ENCODE measurements at regions not wholly inside any gene's neighbourhood (a gene's known extent, or its start where the extent isn't known, plus 50 kb on each side); places are given as distances from the start of the nearest gene placed in this dataset.
A peak's percentile ranks its signal among the peaks of the same experiment; 100 is the strongest.

- peaks cover 7% of the 10 kb centered on the region for H3K4me1 Mint-ChIP-seq
- DNase-seq (ENCODE audit: low spot score), result peak; percentile 48
- H2AFZ ChIP-seq, result no peak overlapping the region
- peaks cover 8% of the 10 kb centered on the region for H3K27me3 Mint-ChIP-seq (ENCODE audit: insufficient read depth, low read depth, poor library complexity)
- H4K20me1 ChIP-seq (replicated peaks; ENCODE audit: insufficient read depth), result no peaks in the 10 kb centered on the region
- H3K27ac Mint-ChIP-seq, result no peak overlapping the region
- H3K36me3 ChIP-seq (ENCODE audit: insufficient read depth), result no peaks in the 10 kb centered on the region
- peaks cover 3% of the 10 kb centered on the region; the same call in 1 of the 3 replicates for H3K9me3 Mint-ChIP-seq
- no peaks in the 10 kb centered on the region for H3K9me2 ChIP-seq (ENCODE audit: insufficient read depth)
- no peaks in the 10 kb centered on the region for H3K4me1 ChIP-seq (ENCODE audit: insufficient read depth)
- H3K4me3 Mint-ChIP-seq, result no peak overlapping the region
- no peak overlapping the region for H3K4me2 ChIP-seq
- H3K27me3 ChIP-seq (ENCODE audit: insufficient read depth), result no peaks in the 10 kb centered on the region
- H3K79me2 ChIP-seq (replicated peaks; ENCODE audit: insufficient read depth), result no peaks in the 10 kb centered on the region
- no peak overlapping the region for H3K4me3 ChIP-seq
- TF ChIP-seq CTCF (conservative IDR thresholded peaks at IDR 0.05; ENCODE audit: low read depth in 2 of 2) (peak; percentile 27 to 63; a peak in 3 of 4 replicates), ZNF114 (CRISPR knock-in tag; IDR thresholded peaks at IDR 0.05) (no peak)
- no peak overlapping the region for H3K27ac ChIP-seq (ENCODE audit: low read depth)
- ATAC-seq, result no peak
- H3K36me3 Mint-ChIP-seq (ENCODE audit: low read depth), result no peaks in the 10 kb centered on the region
- H3F3A ChIP-seq (replicated peaks; ENCODE audit: low read depth), result no peaks in the 10 kb centered on the region
Measured at GRCh38 chr17:28247671-28248555, 71.1 kb upstream of the TMEM97 start.

DNA sequence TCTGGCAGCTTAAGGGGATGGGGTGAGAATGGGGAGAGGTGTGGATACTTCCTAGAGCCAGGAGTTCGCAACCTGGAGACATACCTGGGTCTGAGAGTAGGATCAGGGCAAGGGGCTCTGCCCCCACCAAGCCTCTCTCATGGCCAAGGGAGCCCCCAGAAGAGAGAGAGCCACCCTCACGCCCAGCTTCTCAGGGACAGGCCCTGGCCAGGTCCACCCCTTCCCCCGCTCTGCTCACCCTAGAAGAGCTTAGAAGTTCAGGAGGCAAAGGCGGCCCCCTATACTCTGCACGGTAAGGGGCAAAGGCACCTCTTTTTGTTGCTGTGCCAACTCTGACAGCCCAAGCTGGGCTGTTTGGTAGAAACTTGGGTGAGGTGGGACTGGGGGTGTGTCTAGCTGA, 69.3 kb upstream of the TMEM97 start:
- no peak overlapping the region for H3K4me3 Mint-ChIP-seq
- H3K27me3 Mint-ChIP-seq (ENCODE audit: insufficient read depth, low read depth, poor library complexity), result peaks cover 5% of the 10 kb centered on the region
- ATAC-seq (no peak), DNase-seq (ENCODE audit: low spot score) (no peak)
- Histone ChIP-seq H3K9me2 (ENCODE audit: insufficient read depth) (no peaks in the 10 kb centered on the region), H3K27ac (ENCODE audit: low read depth) (no peak overlapping the region), H4K20me1 (replicated peaks; ENCODE audit: insufficient read depth) (no peaks in the 10 kb centered on the region), H3K4me3 (no peak overlapping the region), H3K36me3 (ENCODE audit: insufficient read depth) (no peaks in the 10 kb centered on the region), H2AFZ (no peak overlapping the region), H3F3A (replicated peaks; ENCODE audit: low read depth) (no peaks in the 10 kb centered on the region), H3K4me1 (ENCODE audit: insufficient read depth) (no peaks in the 10 kb centered on the region), H3K4me2 (no peak overlapping the region), H3K79me2 (replicated peaks; ENCODE audit: insufficient read depth) (no peaks in the 10 kb centered on the region), H3K27me3 (ENCODE audit: insufficient read depth) (no peaks in the 10 kb centered on the region)
- peaks cover 3% of the 10 kb centered on the region; the same call in 1 of the 3 replicates for H3K9me3 Mint-ChIP-seq
- peaks cover 7% of the 10 kb centered on the region for H3K4me1 Mint-ChIP-seq
- no peak for TF ChIP-seq ZNF331 (CRISPR knock-in tag; IDR thresholded peaks at IDR 0.05; ENCODE audit: low read depth)
- TF ChIP-seq ETS1 (IDR thresholded peaks at IDR 0.05), result no peak
- no peak for TF ChIP-seq POLR2AphosphoS5 (IDR thresholded peaks at IDR 0.05; ENCODE audit: low read depth)
- no peak for TF ChIP-seq ZNF114 (CRISPR knock-in tag; IDR thresholded peaks at IDR 0.05)
- no peak for TF ChIP-seq NANOG (IDR thresholded peaks at IDR 0.05; ENCODE audit: borderline replicate concordance)
- no peaks in the 10 kb centered on the region for H3K36me3 Mint-ChIP-seq (ENCODE audit: low read depth)
- no peak overlapping the region for H3K27ac Mint-ChIP-seq

DNA sequence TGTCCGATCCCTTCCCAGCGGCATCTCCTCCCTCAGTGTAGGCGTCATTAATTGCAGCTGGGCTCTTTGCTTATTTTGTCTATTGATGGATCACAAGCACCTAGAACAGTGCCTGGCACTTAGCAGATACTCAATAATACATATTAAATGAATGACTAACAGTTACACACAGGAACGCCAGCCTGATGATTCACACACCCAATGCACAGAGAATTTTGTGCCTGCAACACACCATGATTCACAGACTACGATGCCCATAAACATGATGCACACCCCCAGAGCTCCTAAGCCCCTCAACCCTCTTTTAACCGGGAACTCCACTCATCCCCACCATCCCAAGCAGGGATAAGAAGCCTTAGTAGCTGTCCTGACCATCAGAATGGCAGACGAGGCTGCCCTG, 66.6 kb upstream of the TMEM97 start:
- H3K27ac ChIP-seq (ENCODE audit: low read depth), result no peak overlapping the region
- ATAC-seq, result no peak
- DNase-seq (ENCODE audit: low spot score), result no peak
- no peaks in the 10 kb centered on the region for H3K9me2 ChIP-seq (ENCODE audit: insufficient read depth)
- Mint-ChIP-seq H3K27ac (no peak overlapping the region), H3K36me3 (ENCODE audit: low read depth) (no peaks in the 10 kb centered on the region), H3K4me3 (no peak overlapping the region), H3K4me1 (peaks cover 7% of the 10 kb centered on the region), H3K27me3 (ENCODE audit: insufficient read depth, low read depth, poor library complexity) (peaks cover 5% of the 10 kb centered on the region), H3K9me3 (peaks cover 3% of the 10 kb centered on the region; the same call in 1 of the 3 replicates)
- H3K27me3 ChIP-seq (ENCODE audit: insufficient read depth), result no peaks in the 10 kb centered on the region
- no peaks in the 10 kb centered on the region for H3K36me3 ChIP-seq (ENCODE audit: insufficient read depth)
- H2AFZ ChIP-seq, result no peak overlapping the region
- H3F3A ChIP-seq (replicated peaks; ENCODE audit: low read depth), result no peaks in the 10 kb centered on the region
- no peaks in the 10 kb centered on the region for H3K79me2 ChIP-seq (replicated peaks; ENCODE audit: insufficient read depth)
- H3K4me3 ChIP-seq, result no peak overlapping the region
- H3K4me2 ChIP-seq, result no peak overlapping the region
- no peaks in the 10 kb centered on the region for H3K4me1 ChIP-seq (ENCODE audit: insufficient read depth)
- H4K20me1 ChIP-seq (replicated peaks; ENCODE audit: insufficient read depth), result no peaks in the 10 kb centered on the region
- TF ChIP-seq POLR2AphosphoS5 (IDR thresholded peaks at IDR 0.05; ENCODE audit: low read depth), result no peak

All from GM23338 (cell line).